GM13977 (cell line): ENCODE measurements at regions not wholly inside any gene's neighbourhood (a gene's known extent, or its start where the extent isn't known, plus 50 kb on each side); places are given as distances from the start of the nearest gene placed in this dataset.

Experiments
- DNase-seq: peaks from one replicate; pipeline ENCODE4 v3.0.0; 2012; ENCODE audit warnings: low spot score
- in situ Hi-C: fragments of 300-500 bp; cut with MboI; formaldehyde crosslinking; loops from one replicate; pipeline ENCODE4 v1.12.0; 2022; ENCODE audit warnings: low sequenced_read_pairs, low pct_unique_long_range_greater_than_20kb, mixed read lengths, inconsistent platforms; ENCODE audit not compliant: unreplicated experiment
- TF ChIP-seq, protein P1 (sequence below): IDR thresholded peaks from 2 replicates; pipeline ENCODE4 v1.5.1; 2012; ENCODE audit warnings: mild to moderate bottlenecking, control low read depth; ENCODE audit not compliant: insufficient read depth; ENCODE audit errors: extremely low read depth, missing control alignments

DNA sequence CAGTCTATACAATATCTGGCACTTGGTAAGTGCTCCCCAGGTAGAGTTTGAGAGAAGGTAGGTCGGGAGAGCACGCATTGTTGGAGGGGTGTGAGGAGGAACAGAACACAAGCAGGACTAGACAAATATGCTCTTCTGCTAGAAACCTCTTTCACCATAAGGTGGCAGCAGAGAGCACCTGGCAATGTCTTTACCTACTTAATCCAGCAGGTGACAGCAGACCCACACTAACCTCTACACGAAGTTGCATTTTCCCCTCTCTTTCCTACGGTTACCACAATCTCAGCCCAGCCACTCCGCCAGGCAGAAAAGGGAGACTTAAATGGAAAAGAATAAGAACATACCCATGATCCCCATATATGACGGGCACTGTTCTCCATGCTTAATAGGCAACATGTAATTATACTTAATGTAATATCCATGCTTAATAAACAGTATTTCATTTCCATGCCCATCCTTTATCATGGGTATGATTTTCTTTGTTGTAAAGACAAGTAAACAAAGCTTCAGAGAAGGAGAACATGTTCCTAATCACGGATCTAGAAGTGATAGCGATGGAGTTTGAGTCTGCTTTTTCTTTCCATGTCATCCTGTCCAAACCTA, 55.1 kb upstream of the CCL2 start:
- in situ Hi-C loops: loop anchor here (10.0 kb wide), 1 partner anchor 165 kb away; the partner anchor contains the start of gene CCL1
- DNase-seq: peak; percentile 77
- TF ChIP-seq, protein P1, sequence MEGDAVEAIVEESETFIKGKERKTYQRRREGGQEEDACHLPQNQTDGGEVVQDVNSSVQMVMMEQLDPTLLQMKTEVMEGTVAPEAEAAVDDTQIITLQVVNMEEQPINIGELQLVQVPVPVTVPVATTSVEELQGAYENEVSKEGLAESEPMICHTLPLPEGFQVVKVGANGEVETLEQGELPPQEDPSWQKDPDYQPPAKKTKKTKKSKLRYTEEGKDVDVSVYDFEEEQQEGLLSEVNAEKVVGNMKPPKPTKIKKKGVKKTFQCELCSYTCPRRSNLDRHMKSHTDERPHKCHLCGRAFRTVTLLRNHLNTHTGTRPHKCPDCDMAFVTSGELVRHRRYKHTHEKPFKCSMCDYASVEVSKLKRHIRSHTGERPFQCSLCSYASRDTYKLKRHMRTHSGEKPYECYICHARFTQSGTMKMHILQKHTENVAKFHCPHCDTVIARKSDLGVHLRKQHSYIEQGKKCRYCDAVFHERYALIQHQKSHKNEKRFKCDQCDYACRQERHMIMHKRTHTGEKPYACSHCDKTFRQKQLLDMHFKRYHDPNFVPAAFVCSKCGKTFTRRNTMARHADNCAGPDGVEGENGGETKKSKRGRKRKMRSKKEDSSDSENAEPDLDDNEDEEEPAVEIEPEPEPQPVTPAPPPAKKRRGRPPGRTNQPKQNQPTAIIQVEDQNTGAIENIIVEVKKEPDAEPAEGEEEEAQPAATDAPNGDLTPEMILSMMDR: peak; percentile 100

DNA sequence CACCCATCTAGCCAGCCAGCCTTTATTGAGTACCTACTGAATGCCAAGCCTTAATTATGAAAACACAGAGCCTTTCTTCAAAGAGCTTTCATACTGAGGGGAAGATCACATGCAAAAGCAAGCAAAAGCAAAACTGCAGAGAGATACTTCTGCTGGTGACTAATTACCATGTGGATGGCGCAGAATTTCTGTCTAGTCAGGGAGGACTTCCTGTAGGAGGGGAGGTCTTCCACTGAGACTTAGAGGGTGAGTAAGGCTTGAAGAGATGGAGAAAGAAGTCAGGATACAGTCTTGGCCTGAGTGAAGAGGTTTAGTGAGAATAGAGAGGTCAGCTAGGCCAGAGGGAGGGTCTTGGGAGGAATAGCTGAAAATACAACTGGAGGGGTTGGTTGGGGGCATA, 53.9 kb upstream of the CCL2 start:
- DNase-seq: no peak
- TF ChIP-seq, protein P1: no peak
- in situ Hi-C loops: no loop called here

DNA sequence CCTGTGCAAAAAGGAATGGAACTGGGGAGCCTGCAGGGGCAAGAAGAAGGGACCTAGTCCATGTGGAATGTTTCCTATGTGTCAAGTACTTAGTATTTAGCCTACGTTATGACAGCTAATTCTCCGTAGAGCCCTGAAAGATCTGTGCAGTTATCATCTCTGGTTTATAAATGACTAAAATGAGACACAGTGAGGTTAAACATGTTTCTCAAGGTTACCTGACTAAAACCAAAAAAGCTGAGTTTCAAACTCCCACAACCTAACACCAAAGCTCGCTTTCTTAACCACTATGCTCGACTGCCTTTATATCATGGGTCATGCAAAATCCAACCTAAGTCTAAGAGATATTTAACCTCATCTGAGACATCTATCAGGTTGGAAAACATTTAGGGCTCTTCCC, 53.3 kb upstream of the CCL2 start:
- in situ Hi-C loops: no loop called here
- peak; percentile 34 for DNase-seq
- TF ChIP-seq, protein P1: no peak

DNA sequence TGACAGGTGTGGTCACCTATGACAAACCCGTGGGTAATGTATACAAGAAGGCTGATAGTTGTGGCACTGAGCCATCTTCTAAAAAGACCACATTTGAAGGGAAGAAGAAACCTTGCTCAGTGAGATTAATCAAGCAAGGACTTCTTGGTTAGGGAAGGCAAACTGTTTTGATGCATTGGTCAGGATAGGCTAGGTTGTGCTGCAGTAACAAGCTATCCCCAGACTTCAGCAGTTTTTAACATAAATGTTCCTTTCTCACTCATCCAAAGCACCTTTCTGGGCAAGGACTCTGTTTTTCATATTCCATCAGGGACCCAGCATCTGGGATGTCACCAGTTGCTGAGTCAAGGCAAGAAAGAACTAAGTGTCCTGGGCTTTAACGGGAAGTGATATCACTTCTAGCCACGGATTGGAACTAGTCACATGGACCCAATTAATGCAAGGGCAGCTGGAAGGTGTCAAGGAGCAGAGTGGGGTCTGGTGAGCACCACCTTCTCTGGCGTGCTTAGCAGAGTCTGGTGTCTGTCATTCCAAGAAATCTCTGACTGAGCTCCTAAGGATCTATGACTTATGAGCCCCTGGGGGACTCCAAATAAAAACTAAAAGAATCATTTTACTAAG, 52.0 kb upstream of the CCL2 start:
- TF ChIP-seq, protein P1: no peak
- no peak for DNase-seq
- in situ Hi-C loops: no loop called here

DNA sequence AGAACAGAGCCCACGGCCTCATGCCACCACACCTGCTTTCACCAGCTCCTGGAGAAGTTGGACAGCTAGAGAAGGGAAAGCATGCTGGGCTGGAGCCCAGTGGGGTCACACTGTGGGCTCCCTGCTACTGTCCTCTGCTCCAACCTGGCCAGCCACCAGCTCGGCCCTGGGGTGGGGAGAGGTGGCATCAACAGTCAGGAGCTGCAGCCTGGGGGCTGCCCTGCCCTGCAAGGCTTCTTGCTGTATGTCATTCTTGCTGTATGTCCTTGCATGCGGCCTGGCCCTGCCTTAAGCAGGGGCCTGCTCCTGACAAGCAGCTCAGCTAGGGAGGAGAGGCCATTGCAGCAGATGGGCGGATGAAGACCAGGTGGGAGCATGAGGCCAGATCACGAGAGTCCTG, 50.7 kb upstream of the CCL2 start:
- in situ Hi-C loops: no loop called here
- DNase-seq: no peak
- TF ChIP-seq, protein P1: no peak
